NCI-H2029 (cell line): ENCODE measurements at regions not wholly inside any gene's neighbourhood (a gene's known extent, or its start where the extent isn't known, plus 50 kb on each side); places are given as distances from the start of the nearest gene placed in this dataset.

Experiments
- DNase-seq: peaks from one replicate; lab custom pipeline; 2025; lab: John Stamatoyannopoulos, UW

- DNase-seq, result no peak
Measured at GRCh38 chr4:14711259-14711658, 291.0 kb upstream of the CPEB2 start.

- DNase-seq, result no peak
Measured at GRCh38 chr4:14716691-14717090, 285.6 kb upstream of the CPEB2 start.

- DNase-seq, result no peak
Measured at GRCh38 chr4:14719053-14719452, 283.2 kb upstream of the CPEB2 start.

- DNase-seq, result no peak
Measured at GRCh38 chr4:14726441-14726840, 275.8 kb upstream of the CPEB2 start.

DNA sequence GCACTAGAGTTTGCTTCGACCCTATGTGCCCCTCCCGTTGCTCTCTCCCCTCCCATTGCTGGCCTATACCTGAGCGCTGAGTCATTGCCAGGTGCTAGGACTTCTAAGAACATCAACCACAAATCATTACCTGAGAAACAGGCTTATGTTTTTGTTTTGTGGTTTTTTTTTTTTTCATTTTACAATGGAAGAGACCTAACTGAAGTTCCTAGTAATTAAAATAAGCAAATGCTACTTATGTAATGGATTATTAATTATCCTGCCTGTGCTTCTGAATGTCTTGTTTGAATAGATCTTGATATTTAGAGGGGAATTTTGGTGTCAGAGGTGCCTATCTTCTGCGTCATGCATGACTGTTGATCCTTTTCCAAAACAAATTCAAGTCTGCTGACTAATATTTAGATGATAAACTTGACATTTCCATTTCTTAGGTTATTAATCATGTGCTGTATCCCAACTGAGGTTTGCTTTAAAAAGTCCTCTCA is 275.4 kb upstream of the CPEB2 start:
- peak; percentile 18 for DNase-seq

DNA sequence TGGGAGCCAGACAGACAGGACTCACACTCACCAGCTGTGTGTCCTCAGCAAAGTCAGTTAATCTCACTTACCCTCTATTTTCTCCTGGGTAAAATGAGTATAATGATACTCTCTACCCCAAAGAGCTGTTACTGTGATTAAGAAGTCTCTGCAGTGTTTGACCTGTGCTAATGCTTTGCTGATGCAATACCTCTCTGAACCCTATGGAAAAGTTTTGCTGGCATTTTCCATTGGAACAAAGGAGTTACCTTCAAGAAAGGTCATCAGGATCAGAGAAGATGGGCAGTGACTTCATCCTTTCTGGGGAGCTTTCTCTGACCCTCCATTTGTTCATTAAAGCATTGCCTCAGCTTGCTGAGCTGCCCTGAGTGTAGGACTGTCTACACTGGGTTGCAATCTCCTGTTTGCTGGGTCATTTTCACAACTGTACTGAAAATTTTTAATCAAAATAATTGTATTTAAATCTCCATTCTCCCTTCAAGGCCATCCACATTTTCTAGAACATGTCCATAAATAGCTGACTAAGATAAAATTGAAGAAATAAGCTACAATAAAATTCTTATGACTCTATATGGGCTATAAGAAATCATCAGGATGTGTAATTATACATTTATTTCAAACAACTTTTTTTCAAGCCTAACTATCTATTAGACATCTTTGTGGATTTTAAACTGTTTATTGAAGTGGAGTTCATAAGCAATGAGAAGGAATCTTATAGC is 272.8 kb upstream of the CPEB2 start:
- DNase-seq, result no peak

GRCh38 chr4:14742054-14742453 is 260.2 kb upstream of the CPEB2 start:
- peak; percentile 10 for DNase-seq

DNA sequence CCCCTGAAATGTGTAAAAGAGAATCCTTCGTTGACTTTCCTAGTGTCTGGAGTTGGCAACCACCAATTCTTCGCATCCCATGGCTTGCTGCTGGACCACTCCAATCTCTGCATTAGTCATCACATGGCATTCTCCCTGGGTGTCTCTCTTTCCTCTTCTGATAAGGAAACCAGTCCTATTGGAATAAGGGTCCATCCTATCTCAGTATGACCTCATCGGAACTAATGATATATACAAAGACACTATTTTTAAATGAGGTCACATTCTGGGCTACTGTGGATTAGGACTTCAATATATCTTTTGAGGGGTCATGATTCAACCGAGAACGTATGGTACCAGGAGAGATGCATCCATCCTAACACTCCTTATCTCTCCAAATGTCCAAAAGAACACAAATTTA is 259.1 kb upstream of the CPEB2 start:
- DNase-seq, result no peak

DNA sequence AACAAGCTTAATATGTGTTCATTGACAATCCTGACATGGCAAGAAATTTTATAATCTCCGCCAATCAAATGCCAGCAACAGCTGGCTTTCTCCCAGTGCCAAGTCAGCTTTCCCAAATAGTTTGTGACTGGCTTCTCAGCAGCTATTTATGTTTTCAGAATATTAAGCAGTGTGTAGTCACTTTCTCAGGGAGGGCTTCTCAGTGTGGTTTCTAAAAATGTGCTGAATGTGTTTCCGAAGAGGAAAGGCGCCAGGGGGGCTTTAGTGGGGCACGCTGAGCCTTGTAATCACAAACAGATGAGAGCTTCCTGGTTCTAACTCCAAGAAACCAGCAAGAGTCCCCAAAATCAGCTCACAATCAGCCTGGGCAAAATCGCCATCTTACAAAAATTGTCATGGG is 258.7 kb upstream of the CPEB2 start:
- DNase-seq, result no peak

DNA sequence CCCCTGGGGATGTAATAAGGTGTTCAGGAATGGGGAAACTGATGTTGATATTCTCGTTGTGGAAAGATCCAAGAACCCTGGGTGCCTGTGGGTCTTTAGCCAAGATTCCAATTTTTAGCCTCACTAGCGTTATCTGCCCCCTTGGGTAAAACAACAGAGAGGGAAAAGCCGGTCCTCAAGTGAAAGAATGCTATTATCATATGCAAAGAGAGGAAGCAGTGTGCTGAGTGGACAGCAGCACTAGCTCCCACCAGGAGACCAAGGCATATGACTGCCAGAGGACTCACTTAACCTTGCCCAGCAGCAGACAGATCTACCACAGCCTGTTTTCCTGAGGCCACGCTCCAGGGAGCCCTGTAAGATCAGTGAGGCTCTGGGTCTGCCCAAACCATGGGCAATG is 257.9 kb upstream of the CPEB2 start:
- DNase-seq, result no peak

DNA sequence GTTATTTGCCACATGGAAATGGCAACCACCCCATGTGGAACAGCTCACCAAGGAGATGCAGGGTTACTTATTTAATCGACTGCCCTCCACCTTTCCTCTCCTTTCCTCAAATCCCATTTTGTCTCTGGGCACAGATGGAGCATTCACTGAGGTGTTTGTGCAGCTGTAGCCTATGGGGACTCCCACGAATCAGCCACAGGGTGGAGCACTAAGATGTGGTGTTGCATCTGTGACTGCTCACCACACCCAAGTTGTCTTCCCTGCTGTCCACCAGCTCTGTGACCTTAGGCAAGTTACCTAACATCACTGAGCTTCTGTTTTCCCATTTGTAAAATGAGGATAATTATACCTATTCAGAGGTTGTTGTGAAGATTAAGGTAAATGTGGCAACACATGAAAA is 252.4 kb upstream of the CPEB2 start:
- DNase-seq, result no peak

GRCh38 chr4:14752341-14753046 is 249.8 kb upstream of the CPEB2 start:
- no peak for DNase-seq

DNA sequence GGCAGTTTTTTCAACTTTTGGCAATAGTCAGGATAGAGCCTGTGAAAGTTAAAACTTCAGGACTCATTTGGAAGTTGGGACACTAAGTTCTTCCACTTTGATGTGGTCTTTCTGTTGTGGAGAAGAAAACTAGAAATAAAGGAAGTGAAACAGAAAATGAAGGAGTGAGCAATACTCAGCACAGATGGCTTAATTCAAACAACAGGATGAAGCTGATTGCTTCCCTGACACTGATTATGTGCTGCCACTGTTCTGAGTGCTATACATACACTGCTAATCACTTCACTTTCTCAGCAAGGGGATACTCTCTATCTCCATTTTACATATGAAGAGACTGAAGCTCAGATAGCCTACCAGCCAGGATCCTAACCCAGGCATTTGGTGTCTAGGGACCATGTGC is 235.1 kb upstream of the CPEB2 start:
- DNase-seq, result no peak

GRCh38 chr4:14768449-14768848 is 233.8 kb upstream of the CPEB2 start:
- no peak for DNase-seq

GRCh38 chr4:14769993-14770392 is 232.3 kb upstream of the CPEB2 start:
- no peak for DNase-seq

GRCh38 chr4:14771094-14771493 is 231.2 kb upstream of the CPEB2 start:
- no peak for DNase-seq

GRCh38 chr4:14771504-14772175 is 230.6 kb upstream of the CPEB2 start:
- no peak for DNase-seq

DNA sequence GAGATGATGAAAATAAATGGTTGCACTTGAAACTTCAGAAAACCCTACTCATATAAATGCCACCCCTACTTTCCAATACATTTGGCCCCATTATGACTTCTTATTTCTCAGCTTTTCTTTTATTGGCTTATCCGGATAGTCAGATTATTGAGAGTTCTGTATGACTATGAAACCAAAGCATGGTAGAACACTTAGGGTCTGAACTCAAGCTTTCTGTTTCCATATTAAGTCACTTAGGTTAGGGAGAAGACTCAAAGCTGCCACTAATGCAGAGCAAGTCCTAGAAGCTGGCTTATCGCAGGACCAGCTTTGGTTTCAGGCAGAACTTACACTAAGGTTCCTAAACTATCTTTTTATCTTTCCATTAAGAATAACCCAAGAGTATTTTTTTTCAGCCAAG is 229.9 kb upstream of the CPEB2 start:
- DNase-seq, result no peak

- DNase-seq, result no peak
Measured at GRCh38 chr4:14783011-14783877, 219.0 kb upstream of the CPEB2 start.

- DNase-seq, result no peak
Measured at GRCh38 chr4:14787221-14787620, 215.1 kb upstream of the CPEB2 start.

DNA sequence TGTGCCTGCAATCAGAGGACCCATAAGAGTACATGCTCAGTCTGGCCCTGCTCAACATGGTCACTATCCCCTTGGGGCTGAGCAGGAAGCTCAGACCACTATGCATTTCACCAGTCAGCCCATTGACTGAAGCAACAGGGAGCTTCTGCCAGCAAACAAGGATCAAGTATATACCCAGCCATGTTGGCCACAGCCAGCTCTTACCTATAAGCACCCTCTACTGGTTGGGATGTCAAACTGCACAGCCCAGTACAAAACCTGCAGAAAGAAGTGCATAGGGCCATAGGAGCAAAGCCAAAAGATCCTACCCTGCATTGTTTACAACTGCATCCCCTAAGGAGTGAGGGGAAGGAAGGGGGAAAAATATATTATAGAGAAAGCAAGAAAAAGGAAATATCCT is 214.4 kb upstream of the CPEB2 start:
- peak; percentile 7 for DNase-seq

DNA sequence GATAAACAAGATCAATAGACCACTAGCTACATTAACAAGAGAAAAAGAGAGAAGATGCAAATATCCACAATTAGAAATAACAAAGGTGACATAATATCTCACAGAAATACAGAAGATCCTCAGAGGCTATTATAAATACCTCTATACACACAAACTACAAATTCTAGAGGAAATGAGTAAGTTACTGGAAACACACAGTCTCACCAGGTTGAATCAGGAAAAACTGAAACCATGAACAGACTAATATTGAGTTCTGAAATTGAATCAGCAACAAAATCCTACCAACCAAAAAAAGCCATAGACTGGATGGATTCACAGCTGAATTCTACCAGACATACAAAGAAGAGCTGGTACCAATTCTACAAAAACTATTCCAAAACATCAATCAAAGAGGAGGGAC is 211.8 kb upstream of the CPEB2 start:
- no peak for DNase-seq
